ENCODE measurements at regions not wholly inside any gene's neighbourhood (a gene's known extent, or its start where the extent isn't known, plus 50 kb on each side); places are given as distances from the start of the nearest gene placed in this dataset.

DNA sequence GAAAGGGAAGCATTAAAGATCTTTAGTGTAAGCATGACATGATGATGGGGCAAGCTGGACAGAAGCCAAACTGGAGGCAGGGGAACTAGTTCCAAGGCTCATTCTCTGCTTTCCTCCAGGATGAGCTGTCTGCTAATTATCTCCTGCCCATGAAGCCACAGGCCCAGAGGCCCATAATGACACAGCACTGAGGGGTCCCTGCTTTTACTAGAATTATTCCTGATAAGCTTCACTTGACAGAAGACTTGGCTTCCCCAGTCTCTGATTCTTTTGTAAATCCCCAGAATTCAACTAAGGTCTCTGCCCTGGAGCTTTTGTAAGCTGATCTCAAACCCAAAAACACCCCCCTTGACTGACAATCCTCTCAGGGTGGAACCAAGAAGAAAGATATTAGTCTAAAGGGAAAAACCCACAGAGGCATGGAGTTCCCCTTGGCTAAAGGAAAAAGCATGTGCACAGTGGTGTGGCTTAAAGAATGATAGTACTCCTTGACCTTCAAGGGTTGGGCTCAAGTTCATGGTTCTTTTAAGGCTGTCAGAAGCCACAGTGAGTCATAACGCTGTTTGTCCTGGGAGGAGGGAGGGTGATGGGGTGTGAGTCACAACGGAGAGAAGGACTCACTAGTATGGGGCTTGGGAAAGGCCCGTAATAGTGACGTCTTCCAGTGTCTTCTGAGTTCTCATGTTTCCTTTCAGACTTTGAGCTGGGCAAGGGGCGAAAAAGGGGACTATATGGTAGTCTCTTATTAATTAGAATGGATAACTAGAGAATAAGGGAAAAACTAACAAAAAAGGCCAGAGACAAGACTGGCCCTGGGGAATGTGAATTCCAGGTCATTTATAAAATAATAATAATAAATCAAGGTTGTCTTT lies 146.0 kb upstream of the CPEB2 start:
- Mint-ChIP-seq H3K36me3 (no peaks in the 10 kb centered on the region), H3K27me3 (peaks cover 4% of the 10 kb centered on the region), H3K4me3 (no peak overlapping the region), H3K27ac (no peak overlapping the region), H3K9me3 (peaks cover 0 to 6% (median 0%) of the 10 kb centered on the region in 7 donors), H3K4me1 (peaks cover 0 to 10% (median 6%) of the 10 kb centered on the region in 4 donors)
- Histone ChIP-seq H3K4me1 (ENCODE audit: control insufficient read depth, insufficient read depth, low read length, poor library complexity, severe bottlenecking) (no peaks in the 10 kb centered on the region), H3K9me3 (ENCODE audit: control insufficient read depth in 2 of 2, low read length in 2 of 2) (no peaks in the 10 kb centered on the region), H3K4me3 (ENCODE audit: low read depth, low read length) (no peak overlapping the region), H3K27me3 (ENCODE audit: control insufficient read depth, insufficient read depth, low read length) (no peaks in the 10 kb centered on the region), H3K27ac (ENCODE audit: insufficient read depth, low read length, poor library complexity, severe bottlenecking) (no peak overlapping the region), H3K36me3 (ENCODE audit: control insufficient read depth, insufficient read depth, low read length) (no peaks in the 10 kb centered on the region)
- DNase-seq = peak in 1 of 3 donors; percentile 33
- ATAC-seq (ENCODE audit: low read depth in 2 of 2) = peak; percentile 58 to 62

DNA sequence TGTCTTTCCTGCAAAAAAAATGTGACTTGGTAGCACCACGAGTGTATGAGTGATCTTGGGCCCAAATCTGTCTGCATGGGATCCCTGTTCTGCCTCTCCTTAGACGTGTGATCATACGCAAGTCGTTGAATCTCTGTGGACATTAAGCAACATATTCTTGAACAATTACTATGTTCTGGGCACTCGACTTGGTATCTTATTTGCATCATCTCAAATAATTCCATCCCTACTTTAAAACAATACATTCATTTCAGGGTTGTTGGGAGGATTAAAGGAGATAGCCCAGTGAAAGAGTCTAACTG lies 145.4 kb upstream of the CPEB2 start:
- Mint-ChIP-seq H3K27ac (peak overlapping the region in 1 of 3 donors; percentile 5), H3K9me3 (peaks cover 0 to 6% (median 0%) of the 10 kb centered on the region in 7 donors), H3K27me3 (peaks cover 4% of the 10 kb centered on the region), H3K4me1 (peaks cover 0 to 10% (median 6%) of the 10 kb centered on the region in 4 donors), H3K36me3 (no peaks in the 10 kb centered on the region), H3K4me3 (no peak overlapping the region)
- Histone ChIP-seq H3K4me1 (ENCODE audit: control insufficient read depth, insufficient read depth, low read length, poor library complexity, severe bottlenecking) (no peaks in the 10 kb centered on the region), H3K4me3 (ENCODE audit: low read depth, low read length) (no peak overlapping the region), H3K27ac (ENCODE audit: insufficient read depth, low read length, poor library complexity, severe bottlenecking) (no peak overlapping the region), H3K27me3 (ENCODE audit: control insufficient read depth, insufficient read depth, low read length) (no peaks in the 10 kb centered on the region), H3K36me3 (ENCODE audit: control insufficient read depth, insufficient read depth, low read length) (no peaks in the 10 kb centered on the region), H3K9me3 (ENCODE audit: control insufficient read depth in 2 of 2, low read length in 2 of 2) (no peaks in the 10 kb centered on the region)
- no peak for DNase-seq
- no peak for ATAC-seq (ENCODE audit: low read depth in 2 of 2)

DNA sequence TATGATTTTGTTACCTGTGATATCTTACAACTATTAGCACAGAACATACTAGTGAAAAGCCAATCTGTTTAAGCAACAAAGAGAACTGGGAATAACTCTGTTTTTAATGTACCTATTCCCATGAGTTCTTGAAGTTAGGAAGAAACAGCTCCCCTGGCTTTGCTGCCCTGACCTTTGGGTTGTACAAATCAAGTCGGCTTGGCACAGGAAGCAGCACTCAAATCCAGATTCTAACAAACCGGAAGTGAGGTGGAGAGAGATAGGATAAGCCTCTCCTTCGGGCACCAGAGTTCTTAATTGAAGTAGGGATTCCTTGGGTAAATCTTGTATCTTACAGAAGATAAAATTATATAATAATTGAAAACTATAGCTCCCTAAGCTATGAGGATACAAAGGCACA lies 144.8 kb upstream of the CPEB2 start:
- H3K27ac ChIP-seq (ENCODE audit: insufficient read depth, low read length, poor library complexity, severe bottlenecking) = no peak overlapping the region
- Mint-ChIP-seq H3K27ac (no peak overlapping the region), H3K4me1 (peaks cover 0 to 10% (median 6%) of the 10 kb centered on the region in 4 donors), H3K36me3 (no peaks in the 10 kb centered on the region), H3K9me3 (peaks cover 0 to 7% (median 0%) of the 10 kb centered on the region in 7 donors), H3K4me3 (no peak overlapping the region), H3K27me3 (peaks cover 4% of the 10 kb centered on the region)
- H3K36me3 ChIP-seq (ENCODE audit: control insufficient read depth, insufficient read depth, low read length) = no peaks in the 10 kb centered on the region
- no peaks in the 10 kb centered on the region for H3K4me1 ChIP-seq (ENCODE audit: control insufficient read depth, insufficient read depth, low read length, poor library complexity, severe bottlenecking)
- no peaks in the 10 kb centered on the region for H3K9me3 ChIP-seq (ENCODE audit: control insufficient read depth in 2 of 2, low read length in 2 of 2)
- DNase-seq (peak in 1 of 3 donors; percentile 16), ATAC-seq (ENCODE audit: low read depth in 2 of 2) (no peak)
- no peak overlapping the region for H3K4me3 ChIP-seq (ENCODE audit: low read depth, low read length)
- H3K27me3 ChIP-seq (ENCODE audit: control insufficient read depth, insufficient read depth, low read length) = no peaks in the 10 kb centered on the region

DNA sequence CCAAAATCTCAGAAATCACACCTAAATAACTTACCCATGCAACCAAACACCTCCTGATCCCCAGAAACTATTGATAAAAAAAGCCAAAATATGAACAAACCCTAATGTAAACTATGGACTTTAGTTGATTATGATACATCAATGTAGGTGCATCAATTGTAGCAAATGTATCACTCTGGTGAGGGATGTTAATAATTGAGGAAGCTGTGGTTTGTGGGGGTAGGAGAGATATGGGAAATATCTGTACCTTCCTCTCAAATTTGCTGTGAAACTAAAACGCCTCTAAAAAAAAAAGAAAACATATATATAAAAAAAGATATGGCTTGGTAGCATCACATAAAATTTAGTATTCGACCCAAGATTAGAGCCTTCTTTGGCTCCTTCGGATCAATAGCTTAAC lies 144.3 kb upstream of the CPEB2 start:
- peaks cover 4% of the 10 kb centered on the region for H3K27me3 Mint-ChIP-seq

DNA sequence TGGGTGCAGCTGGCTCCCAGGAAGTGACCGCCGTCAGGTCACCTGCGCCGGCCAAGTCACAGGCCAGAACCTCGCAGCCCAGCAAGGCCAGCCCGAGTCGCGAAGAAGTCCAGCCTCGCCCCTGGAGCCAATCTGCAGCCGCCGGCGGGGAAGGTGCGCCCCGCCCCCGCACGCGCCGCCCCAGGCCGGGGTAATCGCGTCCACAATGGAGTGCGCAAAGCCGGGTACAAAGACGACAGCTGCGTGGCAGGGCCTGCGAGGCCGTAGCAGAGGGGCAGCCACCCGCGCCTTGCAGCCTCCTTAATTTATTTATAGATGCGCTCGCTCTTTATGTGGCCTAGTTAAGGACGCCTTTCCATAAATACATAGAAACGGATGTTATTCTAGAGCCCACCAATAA lies 139.4 kb upstream of the CPEB2 start:
- ATAC-seq (ENCODE audit: low read depth in 2 of 2) (no peak), DNase-seq (no peak)
- H3K4me1 Mint-ChIP-seq = no peaks in the 10 kb centered on the region
- Histone ChIP-seq H3K27ac (ENCODE audit: insufficient read depth, low read length, poor library complexity, severe bottlenecking) (no peak overlapping the region), H3K9me3 (ENCODE audit: control insufficient read depth in 2 of 2, low read length in 2 of 2) (no peaks in the 10 kb centered on the region), H3K27me3 (ENCODE audit: control insufficient read depth, insufficient read depth, low read length) (no peaks in the 10 kb centered on the region), H3K36me3 (ENCODE audit: control insufficient read depth, insufficient read depth, low read length) (no peaks in the 10 kb centered on the region), H3K4me1 (ENCODE audit: control insufficient read depth, insufficient read depth, low read length, poor library complexity, severe bottlenecking) (no peaks in the 10 kb centered on the region), H3K4me3 (ENCODE audit: low read depth, low read length) (no peak overlapping the region)
- H3K27ac Mint-ChIP-seq = no peak overlapping the region
- no peak overlapping the region for H3K4me3 Mint-ChIP-seq
- peaks cover 0 to 1% (median 0%) of the 10 kb centered on the region in 7 donors for H3K9me3 Mint-ChIP-seq
- no peaks in the 10 kb centered on the region for H3K36me3 Mint-ChIP-seq
- peaks cover 4% of the 10 kb centered on the region for H3K27me3 Mint-ChIP-seq

More for the DNA sequence above, 144.3 kb upstream of the CPEB2 start:
- Histone ChIP-seq H3K27ac (ENCODE audit: insufficient read depth, low read length, poor library complexity, severe bottlenecking) (no peak overlapping the region), H3K9me3 (ENCODE audit: control insufficient read depth in 2 of 2, low read length in 2 of 2) (no peaks in the 10 kb centered on the region), H3K4me1 (ENCODE audit: control insufficient read depth, insufficient read depth, low read length, poor library complexity, severe bottlenecking) (no peaks in the 10 kb centered on the region), H3K36me3 (ENCODE audit: control insufficient read depth, insufficient read depth, low read length) (no peaks in the 10 kb centered on the region), H3K4me3 (ENCODE audit: low read depth, low read length) (no peak overlapping the region), H3K27me3 (ENCODE audit: control insufficient read depth, insufficient read depth, low read length) (no peaks in the 10 kb centered on the region)
- DNase-seq (no peak), ATAC-seq (ENCODE audit: low read depth in 2 of 2) (no peak)
- Mint-ChIP-seq H3K4me1 (peaks cover 0 to 10% (median 6%) of the 10 kb centered on the region in 4 donors), H3K4me3 (no peak overlapping the region), H3K9me3 (peaks cover 0 to 7% (median 0%) of the 10 kb centered on the region in 7 donors), H3K27ac (no peak overlapping the region), H3K36me3 (no peaks in the 10 kb centered on the region)

DNA sequence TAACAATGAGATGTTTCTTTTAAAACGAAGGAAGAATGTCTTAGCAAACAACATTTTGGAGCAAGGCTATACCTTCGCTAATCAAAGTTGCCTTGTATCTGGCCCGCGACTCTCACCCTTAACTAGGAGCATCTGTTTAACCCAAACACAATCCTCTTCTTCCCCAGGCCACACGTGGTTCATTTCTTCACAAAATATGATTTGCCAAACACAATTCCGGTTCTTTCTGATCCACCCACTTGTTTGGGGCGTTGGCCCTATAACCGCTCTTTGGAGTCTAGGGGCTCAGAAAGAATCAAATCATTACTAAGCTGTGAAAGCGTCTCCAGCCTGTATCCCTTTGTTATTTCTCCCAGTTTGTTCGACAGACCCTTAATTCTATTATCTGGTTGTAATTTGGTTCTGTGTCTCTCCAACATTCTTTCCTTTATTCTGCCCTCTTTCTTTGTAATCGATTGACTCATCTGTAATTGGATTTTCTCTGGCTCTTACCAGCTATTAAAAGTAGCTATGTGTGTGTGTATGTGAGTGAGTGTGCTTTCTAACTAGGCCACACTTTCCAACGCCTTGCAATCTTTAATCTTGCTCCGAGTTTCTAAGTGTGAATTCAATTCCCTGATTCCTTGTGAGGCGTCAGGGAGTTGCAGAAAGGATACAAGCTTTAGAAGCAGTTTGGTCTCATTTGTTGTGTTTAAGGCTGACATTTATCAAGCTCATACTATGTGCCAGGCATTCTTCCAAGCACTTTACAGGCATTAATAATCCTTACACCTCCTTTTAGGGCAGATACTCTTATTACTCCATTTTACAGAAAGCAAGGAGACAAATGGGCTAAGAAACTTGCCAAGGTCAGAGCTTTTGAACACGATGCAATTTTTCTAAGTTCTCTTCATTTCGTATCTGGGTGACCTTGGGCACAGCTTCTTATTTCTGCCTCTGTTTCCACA lies 138.6 kb upstream of the CPEB2 start:
- no peaks in the 10 kb centered on the region for H3K27me3 ChIP-seq (ENCODE audit: control insufficient read depth, insufficient read depth, low read length)
- Mint-ChIP-seq H3K27ac (no peak overlapping the region), H3K4me1 (no peaks in the 10 kb centered on the region), H3K9me3 (peaks cover 0 to 1% (median 0%) of the 10 kb centered on the region in 7 donors), H3K27me3 (peaks cover 4% of the 10 kb centered on the region), H3K4me3 (no peak overlapping the region), H3K36me3 (no peaks in the 10 kb centered on the region)
- no peaks in the 10 kb centered on the region for H3K9me3 ChIP-seq (ENCODE audit: control insufficient read depth in 2 of 2, low read length in 2 of 2)
- ATAC-seq (ENCODE audit: low read depth in 2 of 2) (no peak), DNase-seq (no peak)
- no peaks in the 10 kb centered on the region for H3K4me1 ChIP-seq (ENCODE audit: control insufficient read depth, insufficient read depth, low read length, poor library complexity, severe bottlenecking)
- no peaks in the 10 kb centered on the region for H3K36me3 ChIP-seq (ENCODE audit: control insufficient read depth, insufficient read depth, low read length)
- no peak overlapping the region for H3K27ac ChIP-seq (ENCODE audit: insufficient read depth, low read length, poor library complexity, severe bottlenecking)
- H3K4me3 ChIP-seq (ENCODE audit: low read depth, low read length) = no peak overlapping the region

DNA sequence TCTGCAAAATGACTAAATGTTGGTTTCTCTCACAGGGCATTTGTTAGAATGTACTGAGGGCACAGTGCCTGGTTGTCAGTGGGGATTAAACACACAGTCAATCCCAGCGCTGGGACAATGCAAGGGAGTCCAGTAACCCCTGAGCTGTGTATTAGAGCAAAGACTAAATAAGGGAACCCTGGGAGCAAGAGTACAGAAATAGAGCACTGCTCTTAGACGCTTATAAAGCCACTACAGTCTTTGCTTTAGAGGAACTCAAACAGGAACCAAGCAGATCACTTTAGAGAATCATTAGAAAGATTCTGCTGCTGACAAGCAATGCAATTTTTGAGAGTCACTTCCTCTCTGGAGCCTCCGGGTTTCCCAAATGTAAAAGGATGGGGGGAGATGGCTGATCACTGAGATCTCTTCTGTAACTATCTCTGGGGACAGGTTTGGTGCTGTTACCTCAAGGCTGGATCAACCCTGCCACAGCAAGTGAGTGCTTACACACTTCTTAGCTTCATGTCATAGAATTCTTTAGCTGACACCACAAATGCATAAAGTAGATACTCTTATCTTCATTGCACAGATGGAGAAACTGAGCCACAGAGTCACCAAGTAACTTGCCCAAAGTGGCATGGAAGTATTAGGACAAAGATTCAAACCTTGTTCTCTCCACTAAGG lies 137.8 kb upstream of the CPEB2 start:
- DNase-seq (no peak), ATAC-seq (ENCODE audit: low read depth in 2 of 2) (no peak)
- no peaks in the 10 kb centered on the region for H3K4me1 ChIP-seq (ENCODE audit: control insufficient read depth, insufficient read depth, low read length, poor library complexity, severe bottlenecking)
- H3K27ac Mint-ChIP-seq = no peak overlapping the region
- H3K36me3 ChIP-seq (ENCODE audit: control insufficient read depth, insufficient read depth, low read length) = no peaks in the 10 kb centered on the region
- H3K27me3 ChIP-seq (ENCODE audit: control insufficient read depth, insufficient read depth, low read length) = no peaks in the 10 kb centered on the region
- no peak overlapping the region for H3K4me3 ChIP-seq (ENCODE audit: low read depth, low read length)
- no peak overlapping the region for H3K27ac ChIP-seq (ENCODE audit: insufficient read depth, low read length, poor library complexity, severe bottlenecking)
- no peaks in the 10 kb centered on the region for H3K36me3 Mint-ChIP-seq
- no peaks in the 10 kb centered on the region for H3K9me3 ChIP-seq (ENCODE audit: control insufficient read depth in 2 of 2, low read length in 2 of 2)
- peaks cover 0 to 1% (median 0%) of the 10 kb centered on the region in 7 donors for H3K9me3 Mint-ChIP-seq
- no peak overlapping the region for H3K4me3 Mint-ChIP-seq
- peaks cover 2% of the 10 kb centered on the region for H3K27me3 Mint-ChIP-seq
- H3K4me1 Mint-ChIP-seq = no peaks in the 10 kb centered on the region

All from CD4-positive, CD25-positive, alpha-beta regulatory T cell (primary cell).